ENCODE measurements at regions not wholly inside any gene's neighbourhood (a gene's known extent, or its start where the extent isn't known, plus 50 kb on each side); places are given as distances from the start of the nearest gene placed in this dataset.

DNA sequence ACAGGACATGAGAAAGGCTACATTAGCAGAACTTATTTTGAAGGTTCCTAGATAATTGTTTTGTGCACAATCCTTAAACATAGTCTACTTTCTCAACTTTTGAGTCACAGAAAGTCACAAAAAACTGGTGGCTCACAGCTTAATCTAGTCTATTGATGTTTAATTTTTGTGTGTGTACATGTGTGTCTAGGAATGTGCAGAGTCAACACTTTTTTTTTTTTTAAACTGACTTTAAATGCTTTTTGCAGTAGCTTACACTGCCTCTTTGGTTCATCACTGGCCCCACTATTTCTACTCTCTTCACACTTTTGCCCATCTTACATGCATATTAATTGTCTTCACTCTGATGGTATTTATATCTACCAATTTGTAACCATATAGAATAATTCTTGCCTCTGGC lies 566.9 kb downstream of the BCKDHB start:
- intact Hi-C loops (cut with micrococcal nuclease): no loop called here
- Mint-ChIP-seq H3K36me3 (ENCODE audit: low read depth) (no peaks in the 10 kb centered on the region), H3K27me3 (no peaks in the 10 kb centered on the region), H3K4me1 (no peaks in the 10 kb centered on the region), H3K9me3 (no peaks in the 10 kb centered on the region), H3K27ac (no peak overlapping the region), H3K4me3 (no peak overlapping the region)
- no peak for DNase-seq

DNA sequence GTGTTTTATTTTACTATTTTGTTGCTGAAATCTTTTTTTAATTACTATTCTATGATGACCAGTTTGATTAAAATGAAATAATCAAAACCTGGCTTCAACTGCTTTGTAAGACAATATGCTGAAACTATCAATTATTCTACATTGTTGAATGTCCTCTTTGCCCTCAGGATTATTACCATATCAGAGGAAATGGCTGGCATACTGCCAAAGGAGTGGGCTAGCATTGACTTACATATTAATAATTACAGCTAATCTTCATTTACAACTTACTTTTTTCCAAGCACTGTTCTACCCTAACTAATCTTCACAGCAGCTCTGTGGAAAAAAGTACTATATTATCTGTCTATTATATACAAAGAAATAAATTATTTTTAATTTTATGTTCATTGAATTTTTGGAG lies 560.5 kb downstream of the BCKDHB start:
- no peak for DNase-seq
- intact Hi-C loops (cut with micrococcal nuclease): no loop called here
- Mint-ChIP-seq H3K36me3 (ENCODE audit: low read depth) (no peaks in the 10 kb centered on the region), H3K4me1 (no peaks in the 10 kb centered on the region), H3K9me3 (no peaks in the 10 kb centered on the region), H3K27me3 (no peaks in the 10 kb centered on the region), H3K27ac (no peak overlapping the region), H3K4me3 (no peak overlapping the region)

DNA sequence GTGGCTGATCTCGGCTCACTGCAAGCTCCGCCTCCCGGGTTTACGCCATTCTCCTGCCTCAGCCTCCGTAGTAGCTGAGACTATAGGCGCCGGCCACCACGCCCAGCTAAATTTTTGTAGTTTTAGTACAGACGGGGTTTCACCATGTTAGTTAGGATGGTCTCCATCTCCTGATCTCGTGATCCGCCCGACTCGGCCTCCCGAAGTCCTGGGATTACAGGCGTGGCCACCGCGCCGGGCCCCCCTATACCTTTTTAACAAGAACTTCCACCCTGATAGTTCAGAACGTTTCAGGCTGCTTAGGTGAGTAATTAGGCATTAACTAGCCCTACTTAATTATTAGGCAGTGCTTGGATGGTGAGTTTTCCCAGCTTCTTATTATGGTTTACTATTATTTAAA lies 552.5 kb downstream of the BCKDHB start:
- DNase-seq: no peak
- no peaks in the 10 kb centered on the region for H3K9me3 Mint-ChIP-seq
- H3K4me1 Mint-ChIP-seq: no peaks in the 10 kb centered on the region
- H3K36me3 Mint-ChIP-seq (ENCODE audit: low read depth): no peaks in the 10 kb centered on the region
- no peak overlapping the region for H3K27ac Mint-ChIP-seq
- H3K27me3 Mint-ChIP-seq: no peaks in the 10 kb centered on the region
- intact Hi-C loops (cut with micrococcal nuclease): no loop called here
- H3K4me3 Mint-ChIP-seq: no peak overlapping the region

DNA sequence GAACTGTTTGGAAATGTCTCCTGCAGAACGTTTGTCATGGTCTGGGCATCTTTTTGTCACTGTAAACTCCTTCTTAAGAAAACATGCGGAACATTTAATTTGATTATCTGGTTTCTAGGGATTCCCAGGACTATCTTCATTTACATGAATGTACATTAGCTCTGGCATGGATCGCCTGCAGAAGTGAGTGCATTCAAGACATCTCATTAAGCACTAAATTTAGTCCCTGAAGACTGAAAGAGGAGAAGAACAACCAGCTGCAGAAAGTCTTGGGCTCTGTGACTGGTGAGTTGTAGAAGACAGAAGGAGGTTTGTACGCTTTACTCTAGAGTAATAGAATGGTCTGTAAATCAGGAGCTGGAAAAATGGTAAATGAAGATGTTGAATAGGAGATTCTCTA lies 540.7 kb downstream of the BCKDHB start:
- intact Hi-C loops (cut with micrococcal nuclease): no loop called here
- Mint-ChIP-seq H3K9me3 (no peaks in the 10 kb centered on the region), H3K4me1 (no peaks in the 10 kb centered on the region), H3K36me3 (ENCODE audit: low read depth) (no peaks in the 10 kb centered on the region), H3K27ac (no peak overlapping the region), H3K4me3 (no peak overlapping the region), H3K27me3 (no peaks in the 10 kb centered on the region)
- no peak for DNase-seq

DNA sequence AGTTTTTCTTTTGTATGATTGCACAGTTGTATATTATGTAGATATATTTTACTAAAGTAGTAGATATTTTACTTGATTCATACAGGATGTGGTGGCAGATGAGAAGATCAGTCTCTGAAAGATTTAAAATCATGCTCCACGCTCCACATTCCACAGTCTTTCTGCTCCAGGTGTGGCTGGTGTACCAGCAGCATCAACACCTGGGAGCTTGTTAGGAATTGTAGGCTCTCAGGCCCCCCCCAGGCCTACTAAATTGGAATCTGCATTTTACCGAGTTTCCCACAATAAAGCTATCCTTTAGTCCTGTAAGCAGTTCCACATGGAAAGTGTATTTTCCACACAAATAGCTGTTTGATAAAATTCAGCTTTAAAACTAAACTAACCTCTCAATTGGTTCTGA lies 537.4 kb downstream of the BCKDHB start:
- no peak overlapping the region for H3K27ac Mint-ChIP-seq
- H3K4me3 Mint-ChIP-seq: no peak overlapping the region
- no peaks in the 10 kb centered on the region for H3K9me3 Mint-ChIP-seq
- intact Hi-C loops (cut with micrococcal nuclease): no loop called here
- no peaks in the 10 kb centered on the region for H3K36me3 Mint-ChIP-seq (ENCODE audit: low read depth)
- no peaks in the 10 kb centered on the region for H3K27me3 Mint-ChIP-seq
- no peak for DNase-seq
- H3K4me1 Mint-ChIP-seq: no peaks in the 10 kb centered on the region

DNA sequence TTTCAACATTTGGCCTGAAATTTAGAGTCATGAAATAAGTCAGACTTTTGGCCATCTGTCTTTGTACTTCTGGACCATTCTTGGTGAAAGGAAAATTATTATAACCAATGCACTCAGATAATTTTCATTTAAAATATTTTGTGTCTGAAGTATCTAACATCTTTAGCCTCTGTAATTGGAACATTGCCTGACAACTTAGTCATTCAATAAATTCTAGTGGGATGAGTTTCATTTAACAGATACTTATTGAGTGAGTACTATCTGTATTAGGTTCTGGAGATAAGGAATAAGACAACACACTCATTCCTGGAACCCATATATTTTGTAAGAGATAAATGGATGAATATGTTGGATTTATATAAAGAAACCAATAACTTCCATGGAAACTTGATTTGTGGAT lies 536.0 kb downstream of the BCKDHB start:
- no peak overlapping the region for H3K27ac Mint-ChIP-seq
- H3K36me3 Mint-ChIP-seq (ENCODE audit: low read depth): no peaks in the 10 kb centered on the region
- H3K4me3 Mint-ChIP-seq: no peak overlapping the region
- H3K27me3 Mint-ChIP-seq: no peaks in the 10 kb centered on the region
- no peaks in the 10 kb centered on the region for H3K9me3 Mint-ChIP-seq
- intact Hi-C loops (cut with micrococcal nuclease): no loop called here
- no peak for DNase-seq
- H3K4me1 Mint-ChIP-seq: no peaks in the 10 kb centered on the region

DNA sequence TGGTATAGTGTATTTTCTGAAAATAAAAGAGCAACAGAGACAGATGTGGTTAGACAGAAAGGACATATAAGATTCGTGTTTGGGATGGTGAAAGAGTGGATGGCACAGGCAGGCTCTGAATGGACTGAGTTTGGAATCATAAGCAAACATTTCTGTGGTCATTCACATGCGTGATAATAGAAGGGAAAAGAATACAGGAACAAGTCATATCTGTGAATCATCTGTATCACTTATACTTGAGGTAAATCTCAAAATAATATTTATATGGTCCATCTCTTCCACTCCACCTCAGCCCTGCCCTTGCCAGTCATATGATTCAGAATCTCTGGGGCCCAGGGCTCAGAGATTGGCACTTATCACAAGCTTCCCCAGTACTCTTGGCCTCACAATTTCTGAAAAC lies 535.1 kb downstream of the BCKDHB start:
- no peaks in the 10 kb centered on the region for H3K4me1 Mint-ChIP-seq
- H3K9me3 Mint-ChIP-seq: no peaks in the 10 kb centered on the region
- H3K36me3 Mint-ChIP-seq (ENCODE audit: low read depth): no peaks in the 10 kb centered on the region
- H3K4me3 Mint-ChIP-seq: no peak overlapping the region
- no peak for DNase-seq
- intact Hi-C loops (cut with micrococcal nuclease): no loop called here
- no peak overlapping the region for H3K27ac Mint-ChIP-seq
- no peaks in the 10 kb centered on the region for H3K27me3 Mint-ChIP-seq

DNA sequence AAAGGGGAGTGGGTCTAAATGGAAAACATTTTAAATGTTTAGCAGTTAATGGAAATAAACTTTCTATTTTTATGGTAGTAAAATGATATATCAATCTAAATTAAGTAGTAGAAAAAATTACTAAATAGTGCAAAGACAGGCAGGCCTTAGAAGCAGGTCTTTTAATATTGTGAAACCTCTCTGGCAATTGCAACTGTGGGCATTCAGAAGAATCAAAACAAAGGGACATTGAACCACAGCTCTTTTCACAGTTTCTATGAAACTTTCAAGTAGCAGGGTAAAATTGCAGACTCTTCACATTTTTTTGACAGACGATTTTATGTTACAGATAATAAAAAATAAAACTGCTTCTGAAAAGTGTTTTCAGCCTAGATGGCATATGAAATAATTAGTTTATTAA lies 533.7 kb downstream of the BCKDHB start:
- H3K27ac Mint-ChIP-seq: no peak overlapping the region
- H3K4me3 Mint-ChIP-seq: no peak overlapping the region
- H3K9me3 Mint-ChIP-seq: no peaks in the 10 kb centered on the region
- H3K36me3 Mint-ChIP-seq (ENCODE audit: low read depth): no peaks in the 10 kb centered on the region
- intact Hi-C loops (cut with micrococcal nuclease): no loop called here
- H3K27me3 Mint-ChIP-seq: no peaks in the 10 kb centered on the region
- DNase-seq: no peak
- H3K4me1 Mint-ChIP-seq: no peaks in the 10 kb centered on the region

DNA sequence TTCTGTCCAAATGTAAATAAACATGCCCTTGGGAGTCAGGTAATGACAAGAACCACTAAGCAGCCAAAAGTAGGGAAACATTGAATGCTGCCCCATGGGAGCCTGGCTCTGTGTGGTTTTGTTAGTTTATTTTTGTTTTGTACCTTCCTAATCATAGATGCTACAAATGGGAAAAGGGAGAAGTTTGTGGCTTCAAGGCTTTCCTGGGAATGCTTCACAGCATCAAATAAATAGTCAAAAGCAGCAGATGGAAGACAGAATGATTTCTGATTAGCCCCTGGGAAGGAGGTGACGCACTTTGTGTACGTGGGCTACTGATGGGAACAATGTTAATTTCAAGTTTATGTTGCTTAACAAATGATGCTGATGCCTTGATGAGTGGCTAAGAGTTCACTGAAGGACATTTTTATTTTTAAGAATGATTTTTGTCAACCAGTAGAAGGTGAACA lies 532.7 kb downstream of the BCKDHB start:
- no peaks in the 10 kb centered on the region for H3K4me1 Mint-ChIP-seq
- DNase-seq: no peak
- no peak overlapping the region for H3K27ac Mint-ChIP-seq
- H3K9me3 Mint-ChIP-seq: no peaks in the 10 kb centered on the region
- no peak overlapping the region for H3K4me3 Mint-ChIP-seq
- no peaks in the 10 kb centered on the region for H3K36me3 Mint-ChIP-seq (ENCODE audit: low read depth)
- no peaks in the 10 kb centered on the region for H3K27me3 Mint-ChIP-seq
- intact Hi-C loops (cut with micrococcal nuclease): no loop called here

DNA sequence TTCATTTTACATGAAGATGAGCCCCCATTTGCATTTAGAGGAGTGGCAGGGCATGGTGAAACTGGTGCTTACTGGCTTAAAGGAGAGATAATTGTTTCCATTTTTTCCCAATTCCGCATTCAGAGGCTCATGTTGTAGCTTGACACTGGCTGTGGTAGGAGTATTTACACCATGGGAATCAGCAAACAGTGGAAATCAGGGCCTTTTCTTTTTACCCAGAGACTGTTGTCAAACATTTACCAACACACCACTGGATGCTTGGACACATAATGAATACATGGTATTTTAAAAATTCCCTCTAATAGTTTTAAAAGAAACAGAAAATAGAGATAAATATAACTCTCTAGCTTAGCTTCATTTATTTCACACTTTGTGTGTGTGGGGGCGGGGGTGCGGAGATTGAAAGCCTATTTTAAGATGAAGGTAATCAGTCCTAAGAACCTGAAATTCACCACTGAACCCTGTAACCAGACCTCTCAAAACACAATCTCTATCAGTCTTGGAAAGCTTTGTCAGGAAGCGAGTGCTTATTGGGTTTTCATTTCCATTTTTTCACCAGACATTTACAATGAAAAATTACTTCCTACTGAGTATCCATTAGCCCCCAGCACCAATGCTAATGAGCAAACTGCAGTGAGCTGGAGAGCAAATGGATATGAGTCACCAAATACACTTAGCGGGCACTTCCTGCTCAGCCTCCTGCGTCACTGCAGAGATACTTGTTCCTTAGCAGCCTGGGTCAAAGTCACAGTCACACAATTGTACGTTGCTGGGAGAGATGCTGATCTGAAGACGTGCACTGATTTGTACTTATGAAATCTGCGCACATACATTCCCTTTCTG lies 532.0 kb downstream of the BCKDHB start:
- Mint-ChIP-seq H3K9me3 (no peaks in the 10 kb centered on the region), H3K27ac (no peak overlapping the region), H3K27me3 (no peaks in the 10 kb centered on the region), H3K4me3 (no peak overlapping the region), H3K36me3 (ENCODE audit: low read depth) (no peaks in the 10 kb centered on the region), H3K4me1 (no peaks in the 10 kb centered on the region)
- DNase-seq: no peak
- intact Hi-C loops (cut with micrococcal nuclease): no loop called here

DNA sequence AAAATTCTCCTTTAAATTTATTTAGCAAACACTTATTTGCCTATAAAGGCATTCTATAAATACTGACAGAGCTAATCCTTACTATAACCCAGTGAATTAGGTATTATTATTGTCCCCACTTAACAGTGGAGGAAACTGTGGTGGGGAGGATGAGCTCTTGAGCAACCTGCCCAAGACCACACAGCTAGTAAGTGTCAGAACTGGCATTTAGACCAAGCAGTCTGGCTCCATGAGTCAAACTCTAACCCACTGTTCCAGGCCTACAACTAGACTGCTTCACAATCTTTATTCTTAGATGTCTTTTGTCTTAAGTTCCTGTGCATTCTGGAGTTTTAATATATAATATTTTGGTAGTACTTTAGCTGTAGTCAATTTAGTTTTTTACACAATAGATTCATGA lies 530.8 kb downstream of the BCKDHB start:
- DNase-seq: no peak
- H3K27me3 Mint-ChIP-seq: no peaks in the 10 kb centered on the region
- no peaks in the 10 kb centered on the region for H3K9me3 Mint-ChIP-seq
- intact Hi-C loops (cut with micrococcal nuclease): no loop called here
- H3K4me1 Mint-ChIP-seq: no peaks in the 10 kb centered on the region
- H3K27ac Mint-ChIP-seq: no peak overlapping the region
- H3K36me3 Mint-ChIP-seq (ENCODE audit: low read depth): no peaks in the 10 kb centered on the region
- no peak overlapping the region for H3K4me3 Mint-ChIP-seq

DNA sequence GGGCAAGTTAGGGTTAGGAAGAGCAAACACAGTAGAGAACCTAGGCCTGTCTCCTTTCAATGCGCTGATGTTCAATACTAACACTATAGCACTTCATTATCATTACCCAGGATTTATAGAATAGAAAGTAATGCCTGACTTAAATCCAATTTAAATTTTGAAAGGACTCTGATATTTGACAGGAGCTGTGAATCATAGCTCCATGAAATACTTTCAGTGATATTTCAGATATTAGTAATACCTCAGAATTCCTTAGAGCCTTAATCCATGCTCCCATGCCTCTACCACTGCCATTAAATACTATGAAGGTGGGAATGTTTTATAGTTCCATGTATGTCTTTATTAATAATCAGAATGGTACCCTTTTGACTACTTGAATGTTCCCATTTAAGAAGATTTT lies 530.2 kb downstream of the BCKDHB start:
- intact Hi-C loops (cut with micrococcal nuclease): no loop called here
- H3K9me3 Mint-ChIP-seq: no peaks in the 10 kb centered on the region

DNA sequence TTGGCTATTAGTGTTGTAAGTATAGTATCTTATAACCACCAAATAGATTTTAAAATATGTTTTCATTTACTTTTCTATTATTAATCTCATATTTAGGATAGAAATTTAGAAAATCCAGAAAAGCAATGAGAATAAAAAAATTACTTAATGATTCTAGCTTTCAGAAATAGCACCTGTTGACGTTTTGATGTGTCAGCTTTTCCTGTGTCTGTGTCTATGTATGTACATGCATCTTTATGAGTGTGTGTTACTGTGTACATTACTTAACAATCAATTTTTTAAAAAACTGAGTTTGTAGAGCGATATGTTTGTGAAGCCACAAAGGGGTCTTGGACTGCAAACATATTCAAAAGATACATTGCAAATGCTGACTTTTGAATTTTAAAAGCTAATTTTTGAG lies 526.9 kb downstream of the BCKDHB start:
- Mint-ChIP-seq H3K27ac (no peak overlapping the region), H3K27me3 (no peaks in the 10 kb centered on the region), H3K36me3 (ENCODE audit: low read depth) (no peaks in the 10 kb centered on the region), H3K4me1 (no peaks in the 10 kb centered on the region), H3K9me3 (no peaks in the 10 kb centered on the region), H3K4me3 (no peak overlapping the region)
- intact Hi-C loops (cut with micrococcal nuclease): no loop called here
- no peak for DNase-seq

More for the DNA sequence above, 530.2 kb downstream of the BCKDHB start:
- no peaks in the 10 kb centered on the region for H3K4me1 Mint-ChIP-seq
- no peaks in the 10 kb centered on the region for H3K36me3 Mint-ChIP-seq (ENCODE audit: low read depth)
- no peak overlapping the region for H3K27ac Mint-ChIP-seq
- H3K27me3 Mint-ChIP-seq: no peaks in the 10 kb centered on the region
- no peak for DNase-seq
- H3K4me3 Mint-ChIP-seq: no peak overlapping the region

DNA sequence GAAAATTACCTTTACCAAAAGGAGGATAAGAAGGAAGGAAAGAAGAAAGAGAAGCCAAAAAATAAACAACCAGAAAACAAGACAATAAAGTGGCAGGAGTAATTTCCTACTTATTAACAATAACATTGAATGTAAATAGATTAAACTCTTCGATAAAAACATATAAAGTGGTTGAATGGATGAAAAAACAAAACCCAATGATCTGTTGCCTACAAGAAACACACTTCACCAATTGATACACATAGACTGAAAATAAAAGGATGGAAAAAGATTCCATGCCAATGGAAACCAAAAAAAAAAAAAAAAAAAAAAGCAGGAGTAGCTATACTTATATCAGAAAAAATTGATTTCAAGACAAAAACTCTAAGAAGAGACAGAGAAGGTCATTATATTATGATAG lies 518.9 kb downstream of the BCKDHB start:
- H3K4me3 Mint-ChIP-seq: no peak overlapping the region
- DNase-seq: no peak
- H3K36me3 Mint-ChIP-seq (ENCODE audit: low read depth): no peaks in the 10 kb centered on the region
- H3K9me3 Mint-ChIP-seq: peaks cover 1% of the 10 kb centered on the region
- no peaks in the 10 kb centered on the region for H3K27me3 Mint-ChIP-seq
- intact Hi-C loops (cut with micrococcal nuclease): no loop called here
- H3K27ac Mint-ChIP-seq: no peak overlapping the region
- H3K4me1 Mint-ChIP-seq: no peaks in the 10 kb centered on the region

All from activated CD4-positive, alpha-beta T cell treated with anti-CD3 and anti-CD28 coated beads, Interleukin-2, amount 10 ng/mL, durations not matched to agents 24 days and 14 days (primary cell).